T-cell (primary cell): ENCODE measurements at regions not wholly inside any gene's neighbourhood (a gene's known extent, or its start where the extent isn't known, plus 50 kb on each side); places are given as distances from the start of the nearest gene placed in this dataset.

Experiments
- ATAC-seq, 4 experiments: fragments of 200-7000 bp in 3 of 4; fragments of 150-1000 bp in 1 of 4; cut with Tn5 transposase; replicated peaks in 1 of 4; 1 replicate in 3 of 4; 2 replicates in 1 of 4; pipeline ENCODE4 v1.10.0; 2021; ENCODE audit warnings: moderate library complexity in 3 of 4, mild to moderate bottlenecking in 2 of 4, moderate number of reproducible peaks in 1 of 4
- CTCF ChIA-PET, 2 donors: fragments of 300-600 bp; sonication (Branson Sonifier 250); formaldehyde crosslinking; loops; one replicate each; lab custom pipeline; 2022; ENCODE audit warnings: antibody characterized with exemption in 2 of 2; lab: Charles Lee
- POLR2A ChIA-PET, 2 donors: fragments of 300-600 bp; sonication (Branson Sonifier 250); formaldehyde crosslinking; loops; one replicate each; lab custom pipeline; 2022; ENCODE audit warnings: antibody characterized with exemption in 2 of 2; lab: Charles Lee
- DNase-seq, 35 experiments: peaks; one replicate each; pipeline versions ENCODE4 v3.0.0 to v3.0.0-alpha.2; 2013 to 2023
- H3K27ac ChIP-seq: one replicate; pipeline ENCODE4 v1.5.1; 2013; ENCODE audit warnings: low read length
- H3K27me3 ChIP-seq, 2 experiments: replicated peaks in 1 of 2; 1 replicate in 1 of 2; 2 replicates in 1 of 2; pipeline versions ENCODE4 v1.6.1 to v1.7.0; 2013; ENCODE audit warnings: low read length in 1 of 2, mixed read lengths in 1 of 2; ENCODE audit not compliant: control insufficient read depth in 2 of 2, insufficient read depth in 2 of 2; ENCODE audit errors: extremely low read depth in 1 of 2
- H3K36me3 ChIP-seq, 2 donors: 1 replicate in 1 of 2; 2 replicates in 1 of 2; pipeline versions ENCODE4 v1.6.1 to v1.7.0; 2013; ENCODE audit warnings: low read length in 1 of 2; ENCODE audit not compliant: control insufficient read depth in 2 of 2, insufficient read depth in 1 of 2; ENCODE audit errors: extremely low read depth in 1 of 2
- H3K4me1 ChIP-seq, 2 experiments: 1 replicate in 1 of 2; 2 replicates in 1 of 2; pipeline versions ENCODE4 v1.6.1 to v1.7.0; 2013; ENCODE audit warnings: low read length in 2 of 2, mixed read lengths in 1 of 2; ENCODE audit not compliant: insufficient read depth in 2 of 2, control insufficient read depth in 1 of 2; ENCODE audit errors: extremely low read depth in 1 of 2
- H3K4me3 ChIP-seq, 2 donors: 1 replicate in 1 of 2; 2 replicates in 1 of 2; pipeline versions ENCODE4 v1.5.1 to v1.7.0; 2013; ENCODE audit warnings: mild to moderate bottlenecking in 2 of 2, low read length in 1 of 2, moderate library complexity in 1 of 2; ENCODE audit not compliant: control insufficient read depth in 1 of 2; ENCODE audit errors: extremely low read depth in 1 of 2
- H3K9me3 ChIP-seq: 2 replicates; pipeline ENCODE4 v1.7.0; 2013
- H3K27ac Mint-ChIP-seq, 2 donors: one replicate each; pipeline ENCODE4 v1.8.0; 2020 to 2021; ENCODE audit warnings: mild to moderate bottlenecking in 2 of 2, mixed read lengths in 2 of 2
- H3K27me3 Mint-ChIP-seq, 2 donors: one replicate each; pipeline ENCODE4 v1.8.0; 2021 to 2022; ENCODE audit warnings: mixed read lengths in 2 of 2
- H3K36me3 Mint-ChIP-seq: one replicate; pipeline ENCODE4 v1.8.0; 2021; ENCODE audit warnings: mixed read lengths
- H3K4me1 Mint-ChIP-seq, 3 donors: one replicate each; pipeline ENCODE4 v1.8.0; 2020 to 2022; ENCODE audit warnings: mixed read lengths in 3 of 3, mild to moderate bottlenecking in 1 of 3
- H3K4me3 Mint-ChIP-seq, 3 donors: one replicate each; pipeline ENCODE4 v1.8.0; 2020 to 2022; ENCODE audit warnings: mild to moderate bottlenecking in 3 of 3, mixed read lengths in 3 of 3, moderate library complexity in 3 of 3
- H3K9me3 Mint-ChIP-seq, 3 donors: one replicate each; pipeline ENCODE4 v1.8.0; 2020 to 2022; ENCODE audit warnings: mixed read lengths in 3 of 3
- WGBS: methylation state at CpG from one replicate; pipeline ENCODE4 v1.1.5; 2013; ENCODE audit warnings: missing lambda C conversion rate; ENCODE audit not compliant: insufficient coverage; 5-methylcytosine and 5-hydroxymethylcytosine counted together

- ChIA-PET POLR2A (no interaction called here), CTCF (no interaction called here)
- peaks cover 0 to 7% (median 0%) of the 10 kb centered on the region in 3 donors for H3K9me3 Mint-ChIP-seq
- no peak for DNase-seq
- no peak overlapping the region for H3K27ac ChIP-seq
- H3K36me3 Mint-ChIP-seq = no peaks in the 10 kb centered on the region
- no peaks in the 10 kb centered on the region for H3K4me1 Mint-ChIP-seq
- WGBS = no CpG with 5 or more reads among the region's 3 CpGs
- H3K4me1 ChIP-seq = no peaks in the 10 kb centered on the region
- H3K4me3 ChIP-seq = no peak overlapping the region
- no peaks in the 10 kb centered on the region for H3K36me3 ChIP-seq
- H3K27me3 ChIP-seq = peaks cover 0 to 9% of the 10 kb centered on the region in 2 experiments
- ATAC-seq = no peak
- no peak overlapping the region for H3K27ac Mint-ChIP-seq
- no peak overlapping the region for H3K4me3 Mint-ChIP-seq
- peaks cover 3 to 7% of the 10 kb centered on the region in 2 donors for H3K27me3 Mint-ChIP-seq
- no peaks in the 10 kb centered on the region for H3K9me3 ChIP-seq
Measured at GRCh38 chr13:22773465-22773864, 407.3 kb upstream of the SGCG start.

DNA sequence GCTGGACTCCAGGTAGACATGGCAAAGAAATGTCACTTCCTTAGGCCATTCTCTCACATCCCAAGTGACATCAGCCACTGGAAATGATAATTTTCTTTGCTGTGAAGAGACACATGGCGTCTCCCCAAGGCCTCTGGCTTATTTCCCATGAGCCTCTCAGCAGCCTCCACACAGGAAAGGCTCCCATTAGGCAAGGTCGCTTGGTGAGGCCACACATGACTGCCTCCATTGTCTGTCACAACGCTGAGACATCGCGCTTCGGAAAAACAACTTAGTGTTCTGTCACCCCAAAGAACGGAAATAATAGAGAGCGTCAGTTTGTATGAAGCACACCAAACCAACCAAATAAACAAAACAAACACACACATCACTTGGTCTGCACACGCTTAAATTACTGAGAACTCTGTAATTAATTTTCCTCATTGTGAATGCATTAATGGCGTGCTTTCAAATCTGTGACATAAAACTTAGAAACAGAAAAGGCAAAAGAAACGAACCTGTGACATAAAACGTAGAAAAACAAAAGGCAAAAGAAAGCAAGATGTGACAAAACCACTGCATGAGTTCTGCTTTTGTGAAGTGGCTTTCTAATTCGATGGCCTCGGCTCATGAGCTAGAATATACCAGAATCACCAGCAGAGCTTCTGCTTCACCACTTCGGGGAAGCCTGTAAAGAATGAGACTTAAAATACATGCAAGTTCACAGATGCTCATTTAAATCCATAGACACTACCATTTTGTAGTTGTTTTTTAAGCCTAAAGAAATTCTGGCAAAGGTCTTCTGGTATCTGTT is 404.2 kb upstream of the SGCG start:
- Mint-ChIP-seq H3K36me3 (no peaks in the 10 kb centered on the region), H3K27me3 (peaks cover 3 to 5% of the 10 kb centered on the region in 2 donors), H3K4me3 (no peak overlapping the region), H3K9me3 (peaks cover 0 to 7% (median 0%) of the 10 kb centered on the region in 3 donors), H3K27ac (no peak overlapping the region), H3K4me1 (no peaks in the 10 kb centered on the region)
- CTCF ChIA-PET = no interaction called here
- POLR2A ChIA-PET = no interaction called here
- Histone ChIP-seq H3K36me3 (no peaks in the 10 kb centered on the region), H3K27me3 (peaks cover 0 to 5% of the 10 kb centered on the region in 2 experiments), H3K4me1 (no peaks in the 10 kb centered on the region), H3K4me3 (no peak overlapping the region), H3K27ac (no peak overlapping the region), H3K9me3 (no peaks in the 10 kb centered on the region)
- WGBS = 77% methylated on average over 11 of the region's 15 CpGs
- ATAC-seq (no peak), DNase-seq (no peak)

DNA sequence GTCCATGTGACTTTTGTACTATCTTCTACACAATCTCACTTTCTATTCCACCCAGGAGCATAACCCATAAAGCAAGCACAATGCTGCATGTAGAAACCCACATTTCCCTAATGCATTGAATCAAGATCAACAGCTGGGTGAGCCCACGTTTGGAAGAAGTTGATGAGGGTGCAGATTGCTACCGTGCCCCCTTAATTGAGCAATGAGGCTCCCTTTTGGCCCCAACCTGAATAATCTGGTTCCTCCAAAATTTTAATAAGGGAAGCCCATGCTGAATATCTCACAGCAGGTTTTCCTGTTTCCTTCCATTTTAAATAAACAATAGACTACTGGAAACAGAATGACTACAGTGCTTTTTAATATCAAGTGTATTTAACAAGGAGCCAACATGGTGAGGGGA is 403.6 kb upstream of the SGCG start:
- no peaks in the 10 kb centered on the region for H3K4me1 ChIP-seq
- H3K27me3 Mint-ChIP-seq = peaks cover 3 to 5% of the 10 kb centered on the region in 2 donors
- H3K9me3 Mint-ChIP-seq = peaks cover 0 to 7% (median 0%) of the 10 kb centered on the region in 3 donors
- no peaks in the 10 kb centered on the region for H3K4me1 Mint-ChIP-seq
- no CpG with 5 or more reads among the region's 2 CpGs for WGBS
- no peak overlapping the region for H3K27ac Mint-ChIP-seq
- no peak overlapping the region for H3K4me3 ChIP-seq
- ChIA-PET POLR2A (no interaction called here), CTCF (no interaction called here)
- H3K36me3 Mint-ChIP-seq = no peaks in the 10 kb centered on the region
- H3K27me3 ChIP-seq = peaks cover 0 to 2% of the 10 kb centered on the region in 2 experiments
- H3K4me3 Mint-ChIP-seq = no peak overlapping the region
- DNase-seq (no peak), ATAC-seq (no peak)
- no peak overlapping the region for H3K27ac ChIP-seq
- no peaks in the 10 kb centered on the region for H3K9me3 ChIP-seq
- no peaks in the 10 kb centered on the region for H3K36me3 ChIP-seq

DNA sequence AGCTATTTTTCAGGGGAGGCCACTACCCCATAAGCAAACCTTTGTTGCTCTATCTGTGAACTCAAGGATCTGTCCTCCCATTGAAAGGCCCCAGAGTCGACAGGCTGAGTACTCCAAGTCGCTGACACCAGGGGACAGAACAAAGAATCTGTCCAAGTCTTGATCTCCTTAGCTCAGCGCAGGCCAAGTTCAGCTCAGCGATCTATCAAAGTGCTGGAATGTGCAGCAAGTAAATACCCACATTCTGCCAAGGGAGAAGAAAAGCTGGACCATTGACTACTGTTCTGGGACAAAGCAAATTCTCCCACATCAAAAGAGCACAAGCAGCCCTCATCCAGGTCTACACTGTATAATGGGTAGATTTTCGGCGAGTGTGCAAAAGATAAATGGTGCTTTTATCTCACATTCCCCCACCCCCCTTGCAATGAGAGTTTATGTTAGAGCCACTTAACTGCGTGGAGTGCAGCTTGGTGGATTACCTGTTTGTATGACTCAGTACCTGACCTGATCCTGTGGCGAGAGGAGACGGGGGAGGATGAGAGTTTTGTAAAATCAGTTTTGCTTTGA is 391.7 kb upstream of the SGCG start:
- no peaks in the 10 kb centered on the region for H3K27me3 ChIP-seq
- H3K4me1 ChIP-seq = no peaks in the 10 kb centered on the region
- ChIA-PET POLR2A (no interaction called here), CTCF (no interaction called here)
- H3K4me3 Mint-ChIP-seq = no peak overlapping the region
- no peaks in the 10 kb centered on the region for H3K4me1 Mint-ChIP-seq
- H3K27ac Mint-ChIP-seq = no peak overlapping the region
- H3K36me3 ChIP-seq = no peaks in the 10 kb centered on the region
- no peak overlapping the region for H3K4me3 ChIP-seq
- H3K27me3 Mint-ChIP-seq = peaks cover 4% of the 10 kb centered on the region in 2 donors
- 78% methylated on average over 3 of the region's 9 CpGs for WGBS
- DNase-seq (no peak), ATAC-seq (no peak)
- H3K9me3 Mint-ChIP-seq = no peaks in the 10 kb centered on the region
- H3K9me3 ChIP-seq = no peaks in the 10 kb centered on the region
- no peaks in the 10 kb centered on the region for H3K36me3 Mint-ChIP-seq
- no peak overlapping the region for H3K27ac ChIP-seq

DNA sequence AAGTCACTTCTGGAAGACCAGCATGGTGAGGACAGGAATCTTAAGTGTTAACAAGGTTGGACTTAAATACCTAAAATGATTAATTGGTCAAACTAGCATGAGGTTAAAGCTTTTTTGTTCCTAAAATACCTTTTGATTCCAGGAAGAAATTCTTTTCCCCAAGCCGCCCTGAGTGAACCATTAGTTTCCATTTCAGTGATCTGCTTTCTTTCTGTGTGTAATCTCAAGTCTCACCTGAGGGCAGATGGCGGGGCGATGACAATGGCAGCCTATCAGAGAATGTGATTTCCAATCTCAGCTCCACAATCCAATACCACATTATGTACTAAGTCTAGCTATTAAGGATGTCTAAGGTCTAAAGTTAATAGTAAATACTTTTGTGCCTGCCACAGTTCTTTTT is 390.9 kb upstream of the SGCG start:
- no peak for DNase-seq
- Mint-ChIP-seq H3K9me3 (no peaks in the 10 kb centered on the region), H3K4me1 (no peaks in the 10 kb centered on the region), H3K27ac (no peak overlapping the region), H3K4me3 (no peak overlapping the region), H3K27me3 (peaks cover 3 to 4% of the 10 kb centered on the region in 2 donors), H3K36me3 (no peaks in the 10 kb centered on the region)
- no CpG with 5 or more reads among the region's 3 CpGs for WGBS
- H3K36me3 ChIP-seq = no peaks in the 10 kb centered on the region
- no peak for ATAC-seq
- no peaks in the 10 kb centered on the region for H3K4me1 ChIP-seq
- H3K9me3 ChIP-seq = no peaks in the 10 kb centered on the region
- ChIA-PET POLR2A (interaction anchor here in 1 of 2 donors (0.6 kb wide), 1 partner anchor 94 kb away, joined by 4 read pairs; no protein-coding TSS in a partner anchor), CTCF (no interaction called here)
- H3K4me3 ChIP-seq = no peak overlapping the region
- H3K27ac ChIP-seq = no peak overlapping the region
- H3K27me3 ChIP-seq = no peaks in the 10 kb centered on the region

- Histone ChIP-seq H3K9me3 (no peaks in the 10 kb centered on the region), H3K27me3 (no peaks in the 10 kb centered on the region), H3K36me3 (no peaks in the 10 kb centered on the region), H3K27ac (no peak overlapping the region), H3K4me1 (no peaks in the 10 kb centered on the region), H3K4me3 (no peak overlapping the region)
- Mint-ChIP-seq H3K27me3 (peaks cover 7 to 12% of the 10 kb centered on the region in 2 donors), H3K4me1 (no peaks in the 10 kb centered on the region), H3K36me3 (no peaks in the 10 kb centered on the region), H3K27ac (no peak overlapping the region), H3K9me3 (no peaks in the 10 kb centered on the region), H3K4me3 (no peak overlapping the region)
- ATAC-seq (no peak), DNase-seq (no peak)
- POLR2A ChIA-PET = no interaction called here
- CTCF ChIA-PET = no interaction called here
- whole genome bisulfite sequencing = 86% methylated on average over 8 of the region's 10 CpGs
Measured at GRCh38 chr13:22793598-22794134, 387.1 kb upstream of the SGCG start.
